NT2/D1 (cell line): ENCODE measurements at regions not wholly inside any gene's neighbourhood (a gene's known extent, or its start where the extent isn't known, plus 50 kb on each side); places are given as distances from the start of the nearest gene placed in this dataset.

Experiments
- YY1 ChIP-seq: IDR thresholded peaks from 2 replicates; pipeline ENCODE4 v1.6.1; 2011; ENCODE audit not compliant: insufficient read length, insufficient read depth
- ZNF274 ChIP-seq: IDR thresholded peaks from 2 replicates; pipeline ENCODE4 v1.6.1; 2011; ENCODE audit warnings: mild to moderate bottlenecking, low read depth, low read length

DNA sequence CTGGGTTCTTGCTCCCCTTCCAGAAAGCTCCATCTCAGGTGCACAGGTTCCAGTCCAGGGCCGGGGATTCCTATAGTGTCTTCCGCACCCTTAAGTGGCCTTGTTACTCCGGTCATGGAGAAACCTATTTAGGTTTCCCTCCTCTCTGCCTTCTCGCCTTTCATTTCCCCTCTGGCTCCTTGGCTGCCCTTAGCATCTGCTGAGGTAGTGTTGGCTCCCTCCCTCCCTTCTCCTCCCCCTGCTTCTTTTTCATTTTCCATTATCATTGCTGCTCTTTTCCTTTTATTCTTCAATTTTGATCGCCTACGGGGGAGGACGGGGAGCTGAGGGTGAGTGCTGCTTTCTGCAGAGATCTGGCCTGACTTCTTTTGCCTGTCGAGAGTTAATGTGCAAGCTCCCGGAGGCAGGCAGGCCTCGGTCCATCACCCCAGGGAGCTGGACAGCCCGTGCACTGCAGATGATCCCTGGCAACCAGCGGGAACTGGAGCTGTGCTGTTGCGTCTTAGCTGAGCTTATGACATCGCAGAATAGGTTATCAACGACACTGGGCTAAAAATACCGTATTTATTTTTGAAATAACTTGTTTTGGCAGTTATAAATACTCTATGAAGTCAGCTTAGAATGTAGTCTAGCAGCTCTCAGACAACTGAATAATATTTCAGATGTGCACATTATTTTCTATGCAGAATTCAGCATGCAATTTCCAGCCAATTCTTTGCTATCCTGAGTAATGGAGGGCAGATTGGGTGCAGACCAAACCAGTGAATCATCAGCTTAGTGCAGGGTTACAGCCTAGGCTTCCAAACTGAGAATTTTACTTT, 141.9 kb downstream of the SLC4A3 start:
- TF ChIP-seq YY1 (no peak), ZNF274 (no peak)
